ENCODE measurements at regions not wholly inside any gene's neighbourhood (a gene's known extent, or its start where the extent isn't known, plus 50 kb on each side); places are given as distances from the start of the nearest gene placed in this dataset.

DNA sequence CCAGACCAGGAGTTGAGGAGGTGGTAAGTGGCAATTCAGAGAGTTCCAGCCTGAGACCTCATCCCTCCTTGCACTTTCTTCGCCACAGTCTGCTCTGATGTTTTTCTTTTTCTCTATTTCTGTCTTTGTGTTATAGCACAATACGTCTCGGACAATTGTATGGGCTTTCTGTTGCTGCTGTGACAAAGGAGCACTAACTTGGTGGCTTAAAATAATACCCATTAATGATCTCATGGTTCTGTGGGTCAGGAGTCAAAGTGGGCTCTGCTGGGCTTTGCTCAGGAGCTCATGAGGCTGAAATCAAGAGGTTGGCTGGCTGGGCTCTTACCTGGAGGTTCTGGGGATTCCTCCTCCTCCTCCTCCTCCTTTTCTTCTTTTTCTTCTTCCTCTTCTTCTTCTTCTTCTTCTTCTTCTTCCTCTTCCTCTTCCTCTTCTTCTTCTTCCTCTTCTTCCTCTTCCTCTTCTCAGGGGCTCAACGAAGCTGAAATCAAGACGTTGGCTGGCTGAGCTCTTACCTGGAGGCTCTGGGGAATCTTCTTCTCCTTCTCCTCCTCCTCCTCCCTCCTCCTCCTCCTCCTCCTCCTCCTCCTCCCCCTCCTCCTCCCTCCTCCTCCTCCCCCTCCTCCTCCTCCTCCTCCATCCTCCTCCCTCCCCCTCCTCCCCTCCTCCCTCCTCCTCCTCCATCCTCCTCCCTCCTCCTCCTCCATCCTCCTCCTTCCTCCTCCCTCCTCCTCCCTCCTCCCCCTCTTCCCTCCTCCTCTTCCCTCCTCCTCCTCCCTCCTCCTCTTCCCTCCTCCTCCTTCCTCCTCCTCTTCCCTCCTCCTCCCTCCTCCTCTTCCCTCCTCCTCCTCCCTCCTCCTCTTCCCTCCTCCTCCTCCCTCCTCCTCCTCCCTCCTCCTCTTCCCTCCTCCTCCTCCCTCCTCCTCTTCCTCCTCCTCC is 104.0 kb downstream of the GATA6 start:
- no peak for TF ChIP-seq POLR2A (IDR thresholded peaks at IDR 0.05; ENCODE audit: low read depth, low read length)
- no peak for DNase-seq (ENCODE audit: insufficient read length, low spot score)
- no peak for FAIRE-seq

DNA sequence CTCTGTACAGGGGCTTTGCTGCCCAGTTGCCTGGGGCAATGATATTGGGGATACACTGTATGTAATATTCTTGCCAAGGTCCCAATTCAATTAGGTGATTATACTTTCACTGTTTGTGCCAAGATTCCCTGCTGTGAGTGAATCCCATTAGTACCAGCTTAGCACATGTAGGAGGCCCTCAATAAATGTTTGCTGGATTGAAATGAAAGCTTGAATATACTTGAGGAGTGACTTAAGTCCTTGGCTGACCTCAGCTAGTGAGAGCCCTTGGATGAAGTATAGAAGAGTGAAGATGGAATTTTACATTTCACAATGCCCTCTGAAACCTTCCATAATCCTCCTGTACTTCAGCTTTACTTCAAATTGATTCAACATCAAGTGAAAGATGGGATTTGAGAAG is 102.9 kb downstream of the GATA6 start:
- DNase-seq (ENCODE audit: insufficient read length, low spot score) = no peak
- TF ChIP-seq POLR2A (IDR thresholded peaks at IDR 0.05; ENCODE audit: low read depth, low read length) = no peak
- no peak for FAIRE-seq

DNA sequence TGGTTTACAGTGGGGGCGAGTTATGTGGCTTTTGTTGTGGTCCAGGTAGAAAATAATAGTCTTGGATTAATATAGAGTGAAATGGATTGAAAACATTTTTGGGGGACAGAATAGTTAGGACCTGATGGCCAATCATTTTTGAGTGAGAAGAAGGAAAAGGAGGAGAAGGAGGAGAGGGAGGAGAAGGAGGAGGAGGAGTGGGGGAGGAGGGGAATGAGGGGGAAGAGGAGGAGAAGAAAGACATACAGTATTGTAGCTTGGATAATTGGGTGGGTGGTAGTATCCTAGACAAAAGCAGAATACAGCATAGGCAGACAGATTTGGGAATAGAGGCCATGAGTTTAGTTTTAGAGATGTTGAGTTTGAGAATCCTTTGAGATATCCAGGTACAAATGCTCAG is 101.6 kb downstream of the GATA6 start:
- DNase-seq (ENCODE audit: insufficient read length, low spot score) = no peak
- no peak for FAIRE-seq
- TF ChIP-seq POLR2A (IDR thresholded peaks at IDR 0.05; ENCODE audit: low read depth, low read length) = no peak

DNA sequence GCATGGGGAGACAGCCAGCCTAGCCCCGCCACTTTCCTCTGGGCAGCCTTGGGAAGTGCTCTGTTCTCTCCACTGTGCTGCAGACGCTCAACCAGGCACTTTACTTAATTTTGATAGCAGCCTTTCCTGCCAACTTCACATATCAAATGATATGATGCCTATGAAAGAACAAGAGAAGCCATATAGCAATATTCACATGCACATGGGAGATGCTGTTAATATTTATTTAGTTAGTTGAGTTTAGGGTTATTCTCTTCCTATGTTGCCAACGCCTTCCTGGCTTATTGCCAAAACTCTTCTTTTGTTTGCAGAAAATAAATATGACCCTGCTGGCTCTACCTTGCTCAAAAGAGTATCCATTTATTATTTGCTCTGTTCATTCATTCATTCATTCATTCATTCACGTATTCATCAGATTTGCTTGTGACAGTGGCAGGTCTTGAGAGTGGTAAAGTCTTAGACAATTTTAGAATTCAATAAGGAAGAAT is 99.3 kb downstream of the GATA6 start:
- DNase-seq (ENCODE audit: insufficient read length, low spot score) (no peak), FAIRE-seq (no peak)
- no peak for TF ChIP-seq POLR2A (IDR thresholded peaks at IDR 0.05; ENCODE audit: low read depth, low read length)

DNA sequence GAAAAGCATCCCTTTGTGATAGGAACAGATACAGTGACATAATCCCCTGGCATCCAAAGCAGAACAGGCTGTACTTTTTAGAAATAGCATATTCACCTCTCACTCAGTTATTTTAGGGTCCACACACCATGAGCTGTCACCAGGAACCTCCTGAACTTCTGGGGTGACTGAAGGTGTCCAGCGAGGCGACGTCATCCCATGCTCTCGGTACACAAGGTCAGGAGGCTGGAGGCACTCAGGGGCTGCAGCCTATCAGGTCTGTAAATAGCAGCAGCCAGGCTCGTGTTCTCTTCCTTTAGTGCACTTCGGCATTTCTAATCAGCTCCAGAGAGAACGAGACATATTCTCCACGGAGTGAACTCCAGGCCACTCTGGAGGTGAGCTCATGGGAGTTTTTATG is 98.3 kb downstream of the GATA6 start:
- FAIRE-seq (no peak), DNase-seq (ENCODE audit: insufficient read length, low spot score) (no peak)
- TF ChIP-seq POLR2A (IDR thresholded peaks at IDR 0.05; ENCODE audit: low read depth, low read length) = no peak

DNA sequence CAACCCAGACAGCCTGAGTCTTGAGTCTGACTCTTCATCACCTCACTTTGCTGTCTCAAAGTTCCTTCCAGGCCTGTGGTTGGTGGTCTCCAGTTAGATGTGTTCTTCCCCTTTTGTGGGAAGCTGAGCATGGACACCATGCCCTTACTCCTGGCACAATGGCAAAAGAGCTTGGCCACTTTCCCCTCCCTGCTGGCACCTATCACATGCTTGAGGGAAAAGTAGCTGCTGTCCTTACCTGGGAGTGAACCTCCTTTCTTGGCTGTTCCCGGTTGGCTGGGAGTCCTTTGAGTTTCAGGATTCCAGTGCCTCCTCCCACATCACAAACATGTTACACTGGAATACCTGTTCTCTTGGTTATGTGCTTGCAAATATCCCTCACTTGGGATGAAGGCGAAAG is 97.8 kb downstream of the GATA6 start:
- FAIRE-seq = no peak

DNA sequence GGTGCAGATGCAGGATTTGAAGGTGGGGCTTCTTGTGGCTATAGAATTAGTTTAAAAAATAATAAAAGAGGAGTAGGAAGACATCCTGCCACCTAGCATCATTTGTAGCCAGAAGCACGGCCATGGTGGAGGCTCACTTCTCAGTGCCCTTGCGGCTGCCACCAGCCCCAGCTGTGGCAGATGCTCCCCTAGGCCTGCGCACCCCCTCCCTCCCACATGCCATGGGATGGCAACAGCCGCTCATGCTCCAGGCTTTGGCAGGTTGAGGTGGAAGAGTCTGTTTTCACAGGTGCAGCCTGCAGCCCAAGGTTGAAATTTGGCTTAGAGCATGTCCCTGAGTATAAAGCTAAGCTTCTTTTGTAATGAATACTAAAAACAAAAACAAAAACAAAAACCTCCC is 96.4 kb downstream of the GATA6 start:
- TF ChIP-seq POLR2A (IDR thresholded peaks at IDR 0.05; ENCODE audit: low read depth, low read length) = no peak
- no peak for DNase-seq (ENCODE audit: insufficient read length, low spot score)
- FAIRE-seq = no peak

More for the DNA sequence above, 97.8 kb downstream of the GATA6 start:
- DNase-seq (ENCODE audit: insufficient read length, low spot score) = no peak
- TF ChIP-seq POLR2A (IDR thresholded peaks at IDR 0.05; ENCODE audit: low read depth, low read length) = no peak

DNA sequence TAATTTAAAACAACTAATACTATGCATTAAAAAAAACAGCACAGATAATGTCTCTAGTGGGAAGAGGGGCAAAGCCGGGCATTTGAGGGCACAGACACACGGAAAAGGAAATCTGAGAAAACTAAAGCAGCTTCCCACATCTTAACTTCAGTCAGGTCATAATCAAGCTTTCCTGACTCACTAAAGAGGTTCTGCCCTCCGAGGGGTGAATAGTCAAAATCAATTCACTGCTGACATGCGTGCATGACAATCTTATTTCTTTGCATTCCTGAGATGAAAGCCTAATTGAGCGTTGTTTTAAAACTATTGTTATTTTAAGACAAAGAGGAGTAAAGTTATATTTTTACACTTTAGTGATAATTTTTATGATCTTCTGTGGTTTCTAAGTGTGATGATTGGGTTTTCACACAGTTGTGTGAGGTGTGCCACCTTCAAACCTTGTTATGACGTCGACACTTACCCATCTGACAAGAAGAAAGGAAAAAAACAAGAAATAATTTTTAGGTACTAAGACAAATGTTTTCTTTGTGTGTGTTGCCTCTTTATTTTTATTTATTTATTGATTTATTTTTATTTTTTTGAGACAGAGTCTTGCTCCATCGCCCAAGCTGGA is 90.9 kb downstream of the GATA6 start:
- TF ChIP-seq POLR2A (IDR thresholded peaks at IDR 0.05; ENCODE audit: low read depth, low read length) = no peak
- DNase-seq (ENCODE audit: insufficient read length, low spot score) = no peak
- no peak for FAIRE-seq

DNA sequence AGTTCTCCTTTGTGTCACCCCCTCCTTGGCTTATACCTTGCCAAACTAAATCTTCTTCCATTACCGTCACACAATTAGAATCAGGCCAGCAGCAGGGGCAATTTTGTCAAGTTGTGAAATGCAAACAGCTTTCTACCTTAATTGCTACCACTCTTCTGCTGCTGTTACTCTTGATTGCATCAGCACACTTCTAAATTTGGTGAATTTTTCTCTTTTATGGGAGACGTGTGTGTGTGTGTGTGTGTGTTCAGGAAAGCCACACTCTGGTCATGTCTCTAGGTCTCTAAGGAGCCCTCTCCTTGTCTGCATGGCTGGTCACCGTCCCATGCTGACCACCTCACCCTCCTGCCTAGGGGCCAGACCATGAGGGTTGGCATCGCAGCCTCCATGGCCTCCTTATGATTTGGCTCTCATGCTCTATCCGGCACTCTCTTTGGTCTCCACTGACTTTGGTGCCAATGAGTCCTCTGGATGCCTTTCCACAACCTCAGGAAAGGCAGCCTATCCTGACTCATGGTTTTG is 87.7 kb downstream of the GATA6 start:
- TF ChIP-seq POLR2A (IDR thresholded peaks at IDR 0.05; ENCODE audit: low read depth, low read length) = no peak
- DNase-seq (ENCODE audit: insufficient read length, low spot score) (no peak), FAIRE-seq (no peak)

DNA sequence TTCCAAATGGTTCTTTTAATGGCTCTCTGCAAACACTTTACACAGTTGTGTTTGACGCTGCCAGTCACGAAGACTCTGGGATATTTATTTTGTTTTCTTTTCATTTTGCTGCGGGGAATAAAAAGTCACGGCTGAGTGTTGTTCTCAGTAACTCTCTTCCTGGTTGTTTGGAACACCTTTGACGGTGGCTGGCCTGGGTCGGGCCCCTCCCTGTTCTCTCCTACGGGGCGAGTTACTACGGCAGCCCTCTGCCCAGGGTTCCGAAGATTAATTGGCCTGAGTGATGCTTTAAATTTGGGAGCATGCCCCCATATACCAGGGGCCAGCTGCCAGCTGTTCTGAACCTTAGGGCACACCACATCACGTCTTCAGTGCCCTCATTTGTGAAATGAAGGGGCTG is 84.7 kb downstream of the GATA6 start:
- FAIRE-seq (no peak), DNase-seq (ENCODE audit: insufficient read length, low spot score) (no peak)
- no peak for TF ChIP-seq POLR2A (IDR thresholded peaks at IDR 0.05; ENCODE audit: low read depth, low read length)

DNA sequence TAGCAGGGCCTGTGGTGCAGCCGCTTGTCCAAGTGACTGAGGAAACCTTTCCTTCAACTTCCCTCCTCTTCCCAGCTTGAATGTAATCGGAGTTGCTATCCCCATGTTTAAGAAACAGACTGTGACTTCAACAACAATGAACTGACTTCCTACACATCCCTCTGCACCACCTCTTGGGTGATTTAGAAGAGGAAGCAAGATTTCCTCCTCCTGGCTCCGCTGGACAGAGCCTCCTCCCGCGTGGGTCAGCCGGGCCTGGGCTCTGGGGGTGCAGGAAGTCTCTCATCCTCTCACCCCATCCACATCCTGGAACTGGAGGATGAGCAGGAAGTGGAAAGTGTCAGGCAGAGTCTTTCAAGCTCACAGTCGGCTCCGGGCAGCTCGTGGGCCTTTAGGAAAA is 84.3 kb downstream of the GATA6 start:
- no peak for DNase-seq (ENCODE audit: insufficient read length, low spot score)
- no peak for TF ChIP-seq POLR2A (IDR thresholded peaks at IDR 0.05; ENCODE audit: low read depth, low read length)
- FAIRE-seq = no peak

DNA sequence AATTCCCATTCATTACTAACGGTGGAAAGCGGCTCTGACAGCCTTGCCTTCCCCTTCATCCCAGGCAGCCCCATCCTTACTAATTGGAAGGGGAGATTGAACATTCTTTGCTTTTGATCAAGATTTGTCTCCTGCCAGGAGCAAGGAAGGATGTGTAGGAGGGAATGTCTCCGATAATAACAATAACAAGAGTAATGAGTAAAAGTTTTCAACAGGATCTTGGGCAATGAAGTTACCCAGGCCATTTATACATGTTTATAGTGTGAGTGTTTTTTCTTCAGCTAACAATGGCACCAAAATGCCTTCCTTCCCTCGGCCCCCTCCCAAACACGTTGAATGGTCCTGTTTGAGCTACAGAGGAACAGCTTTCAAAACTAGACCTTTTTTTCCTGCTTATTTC is 83.8 kb downstream of the GATA6 start:
- DNase-seq (ENCODE audit: insufficient read length, low spot score) = no peak
- no peak for TF ChIP-seq POLR2A (IDR thresholded peaks at IDR 0.05; ENCODE audit: low read depth, low read length)
- no peak for FAIRE-seq
